Activated CD4-positive, alpha-beta T cell treated with anti-CD3 and anti-CD28 coated beads, Interleukin-10, Interleukin-2, amounts not matched to agents 100 ng/mL and 50 ng/mL, durations not matched to agents 16 hours and 8 hours (primary cell): ENCODE measurements at regions not wholly inside any gene's neighbourhood (a gene's known extent, or its start where the extent isn't known, plus 50 kb on each side); places are given as distances from the start of the nearest gene placed in this dataset.
A peak's percentile ranks its signal among the peaks of the same experiment; 100 is the strongest.

Experiments
- DNase-seq: peaks from one replicate; pipeline ENCODE4 v3.0.0-alpha.2; 2020

DNA sequence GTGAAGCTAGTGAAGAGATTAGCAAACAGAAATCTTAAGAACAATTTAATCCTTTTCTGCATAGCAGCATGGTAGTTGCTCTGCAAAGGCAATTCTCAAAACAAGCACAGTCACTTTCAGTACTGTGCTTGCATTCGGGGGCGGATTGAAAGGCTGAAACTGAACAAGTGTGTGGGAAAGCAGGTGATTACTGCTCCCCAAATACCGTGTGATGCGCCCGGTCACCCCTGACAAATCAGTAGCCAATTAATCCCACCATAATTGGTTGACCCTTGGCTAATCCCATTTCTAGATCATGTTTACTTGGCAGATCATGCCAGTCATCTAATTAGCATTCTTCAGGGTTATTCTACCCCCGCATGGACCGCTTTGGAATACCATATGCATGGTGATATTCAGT is 76.5 kb upstream of the ADRB1 start:
- no peak for DNase-seq

DNA sequence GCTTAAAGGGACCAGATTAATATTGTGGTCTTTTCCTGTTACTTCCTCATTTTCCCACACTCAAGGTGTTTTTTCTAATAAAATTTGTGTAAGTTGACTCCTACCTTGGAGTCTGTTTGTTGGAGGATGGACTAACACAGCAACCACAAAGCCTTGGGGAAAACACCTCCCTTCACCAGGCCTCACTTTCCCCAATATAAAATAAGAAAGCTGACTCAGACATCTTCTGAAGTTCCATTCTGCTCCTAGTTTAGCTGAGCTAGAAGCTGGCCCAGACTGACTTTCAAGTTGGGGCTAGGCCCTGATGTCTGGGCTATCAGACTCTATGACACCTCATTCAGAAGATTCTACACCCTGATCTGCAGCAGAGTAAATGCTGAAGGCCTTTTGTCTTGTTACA is 73.0 kb upstream of the ADRB1 start:
- DNase-seq = no peak

DNA sequence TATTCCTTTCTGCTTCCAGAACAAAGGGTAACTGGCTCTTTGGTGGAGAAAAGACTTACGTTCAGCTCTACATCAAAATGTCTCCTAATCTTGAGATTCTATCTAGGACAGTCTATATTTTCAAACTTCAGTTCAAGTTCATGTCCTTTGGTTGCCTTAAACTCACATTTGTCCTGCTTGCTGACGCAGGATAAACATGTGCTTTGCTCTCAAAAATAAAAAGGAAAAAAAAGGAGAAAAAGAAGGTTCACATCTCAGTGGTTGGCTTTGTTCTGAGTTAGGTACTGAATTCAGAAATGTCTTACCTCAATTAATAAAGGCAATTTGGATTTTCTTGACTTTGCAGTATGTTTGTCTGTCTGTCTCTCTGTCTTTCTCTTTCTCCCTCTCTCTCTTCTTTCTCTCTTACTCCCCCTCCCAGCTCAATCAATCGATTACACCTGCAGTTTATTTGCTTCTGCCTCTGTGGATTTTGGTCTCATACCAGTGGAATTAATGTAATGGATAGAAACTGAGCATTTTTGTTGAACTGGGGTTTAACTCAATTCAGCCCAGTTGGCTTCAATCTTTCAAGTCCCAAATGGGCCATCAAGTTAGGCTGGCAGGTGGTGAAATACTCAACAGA is 72.2 kb upstream of the ADRB1 start:
- DNase-seq = no peak

DNA sequence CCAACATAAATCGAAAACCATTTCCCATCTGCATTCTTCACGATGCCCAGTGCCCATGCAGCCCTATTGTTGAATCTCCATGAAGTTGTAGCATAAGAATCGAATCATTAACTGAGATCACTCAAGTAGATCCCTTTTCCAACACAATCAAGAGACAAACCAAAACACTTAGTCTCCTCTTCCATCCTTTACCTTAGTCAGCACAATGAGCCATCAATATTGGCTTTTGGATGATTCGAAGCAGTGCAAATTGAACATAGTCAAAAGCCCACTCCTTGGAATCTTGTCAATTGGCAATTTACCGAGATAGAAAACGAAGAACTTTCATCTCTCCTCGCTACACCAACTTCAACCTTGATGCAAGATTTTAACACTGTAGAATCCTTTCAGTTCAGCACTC is 66.5 kb upstream of the ADRB1 start:
- DNase-seq = no peak

DNA sequence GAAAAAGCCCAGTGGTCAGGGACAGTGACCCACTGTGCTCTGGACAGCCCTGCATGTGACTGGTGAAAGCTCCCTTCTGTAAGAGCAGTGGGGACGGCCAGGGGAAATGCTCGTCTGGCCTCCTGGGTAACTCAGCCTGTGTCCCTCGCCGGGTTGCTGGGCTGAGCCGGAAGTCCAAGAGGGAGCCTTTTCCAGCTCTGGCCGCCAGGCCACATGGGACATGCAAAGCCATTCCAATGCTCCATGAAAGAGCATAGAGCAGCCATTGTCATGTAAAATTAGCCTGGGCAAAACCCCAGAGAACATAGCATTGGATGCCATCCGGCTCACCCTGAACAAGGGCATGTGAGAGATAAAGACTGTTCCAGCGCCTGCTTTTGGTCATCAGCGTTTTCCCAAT is 64.9 kb upstream of the ADRB1 start:
- DNase-seq = no peak

DNA sequence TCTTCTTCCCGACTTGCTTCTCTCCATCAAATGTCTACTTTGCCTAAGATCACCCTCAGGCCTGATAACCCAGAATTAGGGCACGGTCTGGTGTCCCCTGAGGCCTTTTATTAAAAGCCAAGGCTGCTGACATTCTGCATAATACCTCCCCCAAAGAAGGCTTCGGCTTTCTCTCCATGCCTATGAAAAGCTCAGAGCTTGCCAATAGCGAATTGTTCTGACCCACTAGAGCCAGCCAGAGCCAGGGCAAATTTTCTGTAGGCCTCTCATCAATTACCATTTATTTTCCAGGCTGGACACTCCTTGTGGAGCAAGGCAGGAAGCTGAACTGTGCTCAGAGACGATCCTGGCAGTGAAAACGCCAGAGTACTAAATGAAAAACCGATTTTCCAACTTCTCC is 64.3 kb upstream of the ADRB1 start:
- no peak for DNase-seq

DNA sequence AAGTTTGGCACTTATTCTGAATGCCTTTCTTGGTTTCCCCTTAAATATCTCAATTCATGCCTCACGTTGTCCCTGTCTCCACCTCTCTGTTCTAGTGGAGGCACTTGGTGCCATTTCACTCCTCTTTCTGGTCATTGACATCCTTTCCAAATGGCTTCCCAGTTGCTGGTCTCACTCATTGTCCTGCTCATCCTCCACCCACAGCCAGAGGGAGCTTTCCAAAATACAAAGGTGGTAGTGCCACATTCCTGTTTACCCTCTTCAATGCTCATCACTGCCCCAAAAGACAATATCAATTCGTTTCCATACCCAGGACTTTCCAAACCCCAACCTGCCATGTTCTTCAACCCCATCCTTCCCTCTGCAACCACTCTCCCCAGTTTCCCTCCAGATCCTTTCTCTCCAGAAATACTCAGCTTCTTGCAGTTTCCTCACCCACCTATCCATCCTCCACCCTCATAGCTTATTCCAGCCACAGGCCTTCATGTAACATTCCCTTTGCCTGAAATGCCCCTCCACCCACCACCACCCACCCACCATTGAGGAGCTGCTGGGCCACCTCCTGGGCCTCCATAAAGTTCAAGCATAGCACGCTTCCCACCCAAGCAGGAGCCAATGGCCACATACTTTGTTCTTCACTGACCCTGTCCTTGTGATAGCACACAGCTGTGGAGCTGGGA is 63.1 kb upstream of the ADRB1 start:
- no peak for DNase-seq

DNA sequence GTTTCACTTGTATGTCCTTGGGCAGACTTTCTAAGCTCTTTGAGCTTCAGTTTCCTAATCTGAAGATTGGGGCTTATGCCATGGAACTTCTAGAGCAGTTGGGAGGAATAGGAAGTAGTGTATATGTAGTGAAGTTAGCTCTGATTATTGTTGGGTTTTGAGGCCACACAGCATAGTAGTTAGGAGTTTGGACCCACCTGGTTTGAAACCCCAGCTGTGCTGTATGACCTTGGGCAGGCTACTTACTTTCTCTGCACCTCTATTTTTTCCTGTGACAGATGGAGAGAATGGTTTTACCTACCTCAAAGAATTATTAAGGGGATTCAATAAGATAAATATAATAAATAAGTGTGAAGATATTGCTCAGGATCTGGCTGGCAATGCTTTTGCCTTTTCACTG is 61.4 kb upstream of the ADRB1 start:
- no peak for DNase-seq

DNA sequence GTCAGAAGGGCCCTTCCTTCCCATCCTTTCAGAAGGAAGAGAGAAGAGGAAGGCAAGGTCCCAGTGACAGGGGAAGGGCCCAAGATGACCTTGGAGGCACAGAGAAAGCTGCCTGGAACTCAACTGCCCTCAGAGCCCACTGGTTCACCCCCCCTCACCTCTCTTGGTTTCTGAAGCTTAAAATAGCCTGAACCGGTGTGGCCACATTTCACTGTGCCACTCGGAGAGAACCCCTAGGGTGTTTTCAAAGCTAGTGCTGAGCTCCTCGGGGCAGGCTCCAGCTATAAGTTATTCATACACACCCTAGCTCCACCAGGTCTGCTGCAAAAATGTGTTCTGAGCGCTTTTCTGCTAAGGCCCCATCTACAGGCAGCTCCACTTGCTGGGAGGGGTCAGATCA is 60.9 kb upstream of the ADRB1 start:
- DNase-seq = no peak

DNA sequence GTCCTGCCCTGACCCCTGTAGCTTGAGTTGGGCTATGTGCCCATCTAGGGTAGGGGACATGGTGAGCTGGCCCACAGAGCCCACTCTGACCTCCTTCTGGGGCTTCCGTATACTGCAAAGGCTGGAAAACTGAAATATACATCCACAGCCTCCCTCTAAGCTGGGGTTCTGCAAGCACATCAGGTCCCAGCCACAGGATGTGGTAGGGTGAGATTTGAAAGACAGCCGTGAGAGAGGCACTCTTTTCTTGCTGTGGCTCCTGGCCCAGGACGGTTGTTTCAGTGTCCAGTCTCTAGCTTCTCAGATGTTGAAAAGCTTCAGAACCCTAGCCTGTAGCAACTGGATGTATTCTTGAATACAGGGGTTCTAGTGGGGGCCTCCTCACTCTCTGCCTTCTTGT is 60.1 kb upstream of the ADRB1 start:
- DNase-seq = no peak

DNA sequence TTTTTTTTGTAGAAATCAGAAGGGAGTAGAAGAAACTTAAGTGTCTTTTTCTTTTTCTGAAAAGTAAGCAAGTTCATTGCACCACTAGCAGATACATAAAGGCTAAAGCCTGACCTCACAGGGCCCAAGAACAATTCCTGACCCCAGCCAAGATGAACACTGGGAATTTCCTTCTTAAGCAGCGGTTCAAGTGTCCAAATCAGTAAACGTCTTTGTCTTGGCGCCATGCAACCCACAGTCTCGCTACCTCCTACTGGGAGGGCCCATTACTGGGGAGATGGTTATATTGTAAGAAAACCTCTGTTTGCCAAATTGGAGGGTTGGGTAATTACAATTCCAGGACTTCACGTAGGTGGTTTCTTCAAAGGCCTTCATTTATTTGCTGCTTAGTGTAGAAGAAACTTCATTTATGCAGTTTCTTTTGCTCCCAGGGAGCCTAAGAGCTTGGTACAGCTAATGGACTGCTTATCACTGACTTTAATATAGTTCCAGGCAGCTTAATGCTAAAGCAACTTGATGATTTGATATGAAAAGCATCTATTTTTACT is 58.3 kb upstream of the ADRB1 start:
- DNase-seq = no peak

DNA sequence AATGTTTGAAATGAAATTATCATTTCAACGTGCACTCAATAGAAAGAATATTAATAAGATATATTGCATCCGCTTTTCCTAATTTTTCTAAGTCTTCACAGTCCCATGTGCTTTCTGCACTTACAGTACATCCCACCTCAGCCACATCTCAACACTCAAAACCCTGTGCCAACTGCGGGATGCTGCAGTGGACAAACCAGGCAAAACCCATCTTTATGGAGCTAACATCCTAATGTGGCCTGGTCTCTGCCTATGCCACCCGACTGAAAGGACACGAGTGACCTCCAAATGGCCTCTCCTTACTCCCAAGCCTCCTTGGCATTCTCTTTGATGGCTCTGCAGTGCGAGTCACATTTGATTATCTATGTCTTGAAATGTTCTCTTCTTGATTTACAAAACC is 57.4 kb upstream of the ADRB1 start:
- no peak for DNase-seq

DNA sequence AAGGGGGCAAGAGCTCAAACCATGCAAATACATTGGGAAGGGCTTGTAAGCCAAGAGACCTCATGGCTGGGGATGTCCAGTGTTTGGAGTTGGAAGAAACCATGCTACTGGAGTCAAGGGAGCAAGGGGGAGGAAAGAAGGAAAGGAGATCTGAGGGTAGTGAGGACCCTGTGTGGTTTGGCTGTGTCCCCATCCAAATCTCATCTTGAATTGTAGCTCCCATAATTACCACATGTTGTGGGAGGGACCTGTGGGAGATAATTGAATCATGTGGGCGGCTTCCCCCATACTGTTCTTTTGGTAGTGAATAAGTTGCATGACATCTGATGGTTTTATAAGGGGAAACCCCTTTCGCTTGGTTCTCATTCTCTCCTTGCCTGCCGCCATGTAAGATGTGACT is 56.5 kb upstream of the ADRB1 start:
- no peak for DNase-seq

DNA sequence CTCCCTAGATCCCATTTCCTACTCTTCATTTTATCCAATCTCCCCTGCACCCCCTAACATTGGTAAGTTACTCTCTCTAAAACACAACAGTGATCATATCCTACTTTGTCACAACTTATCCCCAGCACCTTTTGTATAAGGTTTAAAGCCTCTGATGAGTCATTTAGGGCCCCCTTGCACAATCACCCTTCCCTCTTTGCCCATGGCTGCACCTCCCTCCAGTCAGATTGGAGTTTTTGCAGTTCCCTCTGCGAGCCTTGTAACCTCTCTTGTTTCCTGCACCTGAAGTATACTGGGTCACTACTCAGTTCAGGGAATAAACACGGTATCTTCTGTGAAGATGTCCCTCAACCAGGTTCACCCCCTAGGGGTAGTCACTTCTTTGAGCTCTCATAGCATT is 55.9 kb upstream of the ADRB1 start:
- DNase-seq = peak; percentile 25

DNA sequence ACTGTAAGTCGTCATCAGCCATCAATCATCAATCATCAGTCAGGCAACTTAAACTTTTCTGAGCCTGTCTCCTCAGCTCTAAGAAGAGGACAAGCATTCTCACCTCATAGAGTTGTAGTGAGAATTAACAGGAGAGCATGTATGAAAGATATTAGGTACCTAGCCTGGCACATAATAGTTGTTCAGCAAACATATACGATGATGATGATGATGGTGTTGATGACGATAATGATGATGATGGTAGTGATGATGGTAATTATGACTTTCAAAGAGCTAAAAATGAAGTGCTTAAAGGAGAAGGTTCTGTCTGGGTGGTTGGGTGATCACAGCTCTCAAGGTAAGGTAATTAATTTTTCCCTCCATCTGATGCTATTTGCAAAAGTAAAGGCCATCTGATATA is 55.1 kb upstream of the ADRB1 start:
- DNase-seq = no peak

DNA sequence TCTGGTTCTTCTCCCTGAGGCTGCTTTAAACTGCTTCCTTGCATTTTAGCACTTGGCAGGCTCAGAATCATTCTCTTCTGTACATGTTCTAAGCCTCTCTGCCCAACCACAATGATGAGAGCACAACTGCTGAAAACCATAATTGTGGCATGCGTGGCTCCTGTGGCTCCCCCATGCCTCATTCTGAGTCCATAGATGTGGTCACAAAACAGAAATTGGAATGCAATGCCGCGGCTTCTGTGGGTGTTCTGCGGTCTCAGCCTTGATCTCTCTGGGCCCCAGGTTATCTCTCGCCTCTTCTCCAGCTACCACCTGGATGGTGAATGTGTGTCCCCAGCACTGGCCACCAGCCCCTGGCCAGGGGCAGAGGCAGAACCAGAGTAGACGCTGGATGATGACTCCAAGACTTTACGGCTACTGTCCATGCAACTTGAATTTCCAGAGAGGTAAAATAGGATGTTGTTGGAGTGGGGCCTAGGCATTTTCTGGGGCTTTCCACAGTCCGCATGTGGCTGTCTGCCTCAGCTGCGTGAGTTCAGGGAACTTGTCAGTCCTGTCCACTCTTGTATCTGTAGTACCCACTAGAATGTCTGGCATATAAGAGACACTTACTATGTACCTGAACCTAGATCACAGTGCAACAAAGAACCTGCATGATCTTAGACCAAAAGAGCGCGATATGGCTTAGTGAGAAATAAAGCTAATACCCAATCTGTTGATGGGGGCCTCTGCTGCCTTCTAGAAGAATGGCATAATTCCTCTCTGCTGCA is 52.4 kb upstream of the ADRB1 start:
- DNase-seq = peak; percentile 50

DNA sequence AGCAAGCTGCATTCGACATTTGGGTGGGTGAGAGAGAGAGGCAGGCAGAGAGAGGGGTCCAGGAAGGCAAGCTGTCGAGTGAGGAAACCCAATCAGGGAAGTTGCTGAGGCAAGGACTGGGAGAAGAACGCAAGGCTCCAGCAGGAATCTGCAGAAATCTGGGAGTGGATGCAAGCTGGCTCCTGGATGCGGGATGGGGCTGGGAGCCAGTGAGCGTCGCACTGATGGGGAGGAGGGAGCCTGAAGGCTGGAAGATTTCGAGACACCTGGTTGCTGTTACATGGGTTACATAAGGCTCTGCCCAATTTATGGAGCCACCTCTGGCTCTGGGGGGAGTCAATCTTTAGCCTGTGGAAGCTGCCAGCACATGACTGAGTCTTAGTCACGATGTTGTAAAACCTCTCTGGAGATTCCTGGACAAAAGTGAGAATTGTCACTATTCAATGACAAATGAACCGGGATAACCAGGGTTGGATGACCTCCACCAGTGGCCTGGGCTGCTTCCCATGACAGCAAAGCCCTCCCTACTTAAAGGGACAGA is 51.1 kb upstream of the ADRB1 start:
- DNase-seq = no peak

DNA sequence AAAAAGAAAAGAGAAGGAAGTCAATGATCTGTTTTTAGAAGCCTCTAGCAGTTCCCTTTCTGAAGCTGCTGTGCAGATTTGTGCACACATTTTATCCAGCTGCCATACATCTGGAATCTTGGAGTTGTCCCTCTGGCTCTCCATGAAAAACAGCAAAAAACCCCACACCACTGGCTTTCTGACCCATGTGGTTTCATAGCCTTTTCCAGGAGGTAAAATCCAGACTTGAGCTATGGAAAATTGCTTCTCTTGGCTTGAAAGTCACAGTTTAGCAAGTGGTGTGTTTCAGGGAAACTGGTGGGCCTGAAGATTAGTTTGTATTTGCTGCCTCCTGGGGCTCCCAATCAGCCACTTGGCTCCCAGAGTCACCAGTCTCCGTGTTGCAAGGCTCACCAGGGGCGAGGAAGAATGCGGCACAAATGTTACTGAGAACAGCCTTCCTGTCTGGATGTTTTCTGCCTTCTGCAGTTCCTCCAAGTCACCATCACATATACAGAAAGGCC is 50.1 kb upstream of the ADRB1 start:
- no peak for DNase-seq
